B cell (primary cell): ENCODE measurements at regions not wholly inside any gene's neighbourhood (a gene's known extent, or its start where the extent isn't known, plus 50 kb on each side); places are given as distances from the start of the nearest gene placed in this dataset.

Experiments used
- ATAC-seq: fragments of 200-7000 bp; cut with Tn5 transposase; one replicate; pipeline ENCODE4 v1.10.0; 2021; ENCODE audit warnings: low read depth, mild to moderate bottlenecking, moderate number of reproducible peaks, moderate library complexity
- CTCF ChIA-PET: fragments of 350-600 bp; sonication (Branson Sonifier 250); formaldehyde crosslinking; loops from one replicate; lab custom pipeline; 2021; ENCODE audit warnings: antibody characterized with exemption, inconsistent platforms; lab: Charles Lee
- POLR2A ChIA-PET: fragments of 350-600 bp; sonication (Branson Sonifier 250); formaldehyde crosslinking; loops from one replicate; lab custom pipeline; 2021; ENCODE audit warnings: antibody characterized with exemption; lab: Charles Lee
- DNase-seq: peaks from one replicate; pipeline ENCODE4 v3.0.0; 2013
- H2AFZ ChIP-seq: 2 replicates; pipeline ENCODE4 v1.6.1; 2012; ENCODE audit warnings: mild to moderate bottlenecking, low read depth, low read length; ENCODE audit not compliant: insufficient read depth, poor library complexity, severe bottlenecking
- H3K27ac ChIP-seq, 2 donors: 1 replicate in 1 of 2; 2 replicates in 1 of 2; pipeline ENCODE4 v1.5.1; 2012 to 2013; ENCODE audit warnings: low read length in 2 of 2, mild to moderate bottlenecking in 2 of 2, moderate library complexity in 1 of 2
- H3K27me3 ChIP-seq, 4 experiments: fragments of 200-600 bp in 1 of 4; sonication (generic) in 1 of 4; replicated peaks in 1 of 4; 1 replicate in 2 of 4; 2 replicates in 2 of 4; pipeline versions ENCODE4 v1.6.1 to v1.7.0; 2013 to 2016; ENCODE audit warnings: low read length in 3 of 4, mild to moderate bottlenecking in 2 of 4, mixed read lengths in 1 of 4, moderate library complexity in 1 of 4; ENCODE audit not compliant: insufficient read depth in 4 of 4, control insufficient read depth in 3 of 4; ENCODE audit errors: control extremely low read depth in 1 of 4
- H3K36me3 ChIP-seq, 2 experiments: replicated peaks in 1 of 2; 1 replicate in 1 of 2; 2 replicates in 1 of 2; pipeline versions ENCODE4 v1.6.1 to v1.7.1; 2013; ENCODE audit warnings: low read length in 1 of 2; ENCODE audit not compliant: insufficient read depth in 2 of 2, control insufficient read depth in 1 of 2; ENCODE audit errors: control extremely low read depth in 1 of 2, extremely low read depth in 1 of 2
- H3K4me1 ChIP-seq, 2 donors: fragments of 200-600 bp in 1 of 2; sonication (generic) in 1 of 2; 1 replicate in 1 of 2; 2 replicates in 1 of 2; pipeline versions ENCODE4 v1.5.1 to v1.6.1; 2013 to 2017; ENCODE audit warnings: low read length in 2 of 2; ENCODE audit not compliant: control insufficient read depth in 2 of 2, insufficient read depth in 2 of 2
- H3K4me2 ChIP-seq: replicated peaks from 2 replicates; pipeline ENCODE3; 2012; ENCODE audit warnings: mild to moderate bottlenecking, low read depth, low read length; ENCODE audit not compliant: poor library complexity, severe bottlenecking
- H3K4me3 ChIP-seq, 5 experiments: fragments of 200-600 bp in 1 of 5; sonication (generic) in 1 of 5; 1 replicate in 3 of 5; 2 replicates in 2 of 5; pipeline versions ENCODE4 v1.5.1 to v1.7.0; 2011 to 2016; ENCODE audit warnings: low read length in 4 of 5, mild to moderate bottlenecking in 4 of 5, low read depth in 2 of 5, control low read depth in 1 of 5, moderate library complexity in 1 of 5; ENCODE audit not compliant: insufficient read depth in 1 of 5; ENCODE audit errors: control extremely low read depth in 1 of 5, extremely low read depth in 1 of 5
- H3K79me2 ChIP-seq: fragments of 200-600 bp; sonication (generic); one replicate; pipeline ENCODE4 v1.6.0; 2016; ENCODE audit warnings: low read length; ENCODE audit not compliant: control insufficient read depth, insufficient read depth
- H3K9ac ChIP-seq: fragments of 200-600 bp; sonication (generic); 2 replicates; pipeline ENCODE4 v1.6.1; 2017; ENCODE audit warnings: mild to moderate bottlenecking, low read length, moderate library complexity
- H3K9me3 ChIP-seq, 3 donors: one replicate each; pipeline versions ENCODE4 v1.6.1 to v1.7.1; 2013; ENCODE audit warnings: low read length in 2 of 3; ENCODE audit not compliant: control insufficient read depth in 2 of 3, insufficient read depth in 1 of 3; ENCODE audit errors: control extremely low read depth in 1 of 3
- H4K20me1 ChIP-seq: 2 replicates; pipeline ENCODE4 v1.6.0; 2012; ENCODE audit warnings: mild to moderate bottlenecking, low read length; ENCODE audit not compliant: insufficient read depth, control insufficient read depth, poor library complexity, severe bottlenecking
- H3K27ac Mint-ChIP-seq: one replicate; pipeline ENCODE4 v1.8.0; 2021; ENCODE audit warnings: mixed read lengths
- H3K27me3 Mint-ChIP-seq: one replicate; pipeline ENCODE4 v1.8.0; 2021; ENCODE audit warnings: mixed read lengths
- H3K4me1 Mint-ChIP-seq: one replicate; pipeline ENCODE4 v1.8.0; 2021; ENCODE audit warnings: mixed read lengths
- H3K4me3 Mint-ChIP-seq: one replicate; pipeline ENCODE4 v1.8.0; 2021; ENCODE audit warnings: mixed read lengths
- H3K9me3 Mint-ChIP-seq: one replicate; pipeline ENCODE4 v1.8.0; 2022; ENCODE audit warnings: mixed read lengths; ENCODE audit not compliant: insufficient read depth
- EZH2 ChIP-seq: IDR thresholded peaks from 2 replicates; pipeline ENCODE4 v1.6.1; 2012; ENCODE audit warnings: borderline replicate concordance, low read depth, mild to moderate bottlenecking, moderate library complexity, low read length; ENCODE audit not compliant: insufficient read depth, poor library complexity, severe bottlenecking
- WGBS: methylation state at CpG from one replicate; pipeline ENCODE4 v1.1.5; 2013; ENCODE audit warnings: missing lambda C conversion rate; ENCODE audit not compliant: insufficient coverage; 5-methylcytosine and 5-hydroxymethylcytosine counted together
- intact Hi-C: fragments of 100-400 bp; cut with micrococcal nuclease; formaldehyde crosslinking; loops from one replicate; pipeline ENCODE4 v1.10.0; 2022
- TF ChIP-seq, protein P1 (sequence below): fragments of 200-600 bp; IDR thresholded peaks from one replicate; pipeline ENCODE4 v1.8.0; 2022; ENCODE audit warnings: antibody characterized with exemption, mild to moderate bottlenecking

GRCh38 chr9:8085986-8086385, 286.4 kb upstream of the DMAC1 start:
- H3K36me3 ChIP-seq, result no peaks in the 10 kb centered on the region
- H3K27me3 ChIP-seq, result no peaks in the 10 kb centered on the region
- no peaks in the 10 kb centered on the region for H3K9me3 Mint-ChIP-seq
- no peak overlapping the region for H3K27ac ChIP-seq
- POLR2A ChIA-PET, result no interaction called here
- no peak for ATAC-seq
- no peaks in the 10 kb centered on the region for H3K79me2 ChIP-seq
- no peak overlapping the region for H2AFZ ChIP-seq
- no peak overlapping the region for H3K27ac Mint-ChIP-seq
- H3K4me2 ChIP-seq, result no peak overlapping the region
- intact Hi-C loops, result no loop called here
- TF ChIP-seq, protein P1, sequence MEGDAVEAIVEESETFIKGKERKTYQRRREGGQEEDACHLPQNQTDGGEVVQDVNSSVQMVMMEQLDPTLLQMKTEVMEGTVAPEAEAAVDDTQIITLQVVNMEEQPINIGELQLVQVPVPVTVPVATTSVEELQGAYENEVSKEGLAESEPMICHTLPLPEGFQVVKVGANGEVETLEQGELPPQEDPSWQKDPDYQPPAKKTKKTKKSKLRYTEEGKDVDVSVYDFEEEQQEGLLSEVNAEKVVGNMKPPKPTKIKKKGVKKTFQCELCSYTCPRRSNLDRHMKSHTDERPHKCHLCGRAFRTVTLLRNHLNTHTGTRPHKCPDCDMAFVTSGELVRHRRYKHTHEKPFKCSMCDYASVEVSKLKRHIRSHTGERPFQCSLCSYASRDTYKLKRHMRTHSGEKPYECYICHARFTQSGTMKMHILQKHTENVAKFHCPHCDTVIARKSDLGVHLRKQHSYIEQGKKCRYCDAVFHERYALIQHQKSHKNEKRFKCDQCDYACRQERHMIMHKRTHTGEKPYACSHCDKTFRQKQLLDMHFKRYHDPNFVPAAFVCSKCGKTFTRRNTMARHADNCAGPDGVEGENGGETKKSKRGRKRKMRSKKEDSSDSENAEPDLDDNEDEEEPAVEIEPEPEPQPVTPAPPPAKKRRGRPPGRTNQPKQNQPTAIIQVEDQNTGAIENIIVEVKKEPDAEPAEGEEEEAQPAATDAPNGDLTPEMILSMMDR, result no peak
- TF ChIP-seq EZH2, result no peak
- H3K4me3 Mint-ChIP-seq, result no peak overlapping the region
- peaks cover 15% of the 10 kb centered on the region for H3K27me3 Mint-ChIP-seq
- H3K9ac ChIP-seq, result no peak overlapping the region
- H3K9me3 ChIP-seq, result peaks cover 0 to 6% (median 0%) of the 10 kb centered on the region in 3 donors
- no peak overlapping the region for H3K4me3 ChIP-seq
- CTCF ChIA-PET, result no interaction called here
- WGBS, result 100% methylated on average over 1 of the region's 1 CpG
- no peaks in the 10 kb centered on the region for H4K20me1 ChIP-seq
- no peaks in the 10 kb centered on the region for H3K4me1 Mint-ChIP-seq
- H3K4me1 ChIP-seq, result no peaks in the 10 kb centered on the region
- DNase-seq, result no peak

GRCh38 chr9:8078641-8079140, 279.1 kb upstream of the DMAC1 start:
- Mint-ChIP-seq H3K4me1 (no peaks in the 10 kb centered on the region), H3K27ac (no peak overlapping the region), H3K27me3 (peaks cover 9% of the 10 kb centered on the region), H3K9me3 (peaks cover 2% of the 10 kb centered on the region), H3K4me3 (no peak overlapping the region)
- DNase-seq, result no peak
- ChIA-PET POLR2A (no interaction called here), CTCF (no interaction called here)
- Histone ChIP-seq H3K9ac (no peak overlapping the region), H3K36me3 (no peaks in the 10 kb centered on the region), H3K4me1 (no peaks in the 10 kb centered on the region), H3K27ac (no peak overlapping the region), H3K79me2 (no peaks in the 10 kb centered on the region), H2AFZ (no peak overlapping the region), H3K4me2 (no peak overlapping the region), H3K27me3 (no peaks in the 10 kb centered on the region), H4K20me1 (no peaks in the 10 kb centered on the region), H3K4me3 (no peak overlapping the region), H3K9me3 (no peaks in the 10 kb centered on the region)
- intact Hi-C loops, result loop anchor here (10.0 kb wide), 1 partner anchor 56 kb away; no protein-coding TSS in a partner anchor
- 87% methylated on average over 3 of the region's 7 CpGs for WGBS
- no peak for ATAC-seq
- no peak for TF ChIP-seq EZH2
- TF ChIP-seq, protein P1, result no peak
